ENCODE measurements at regions not wholly inside any gene's neighbourhood (a gene's known extent, or its start where the extent isn't known, plus 50 kb on each side); places are given as distances from the start of the nearest gene placed in this dataset.

DNA sequence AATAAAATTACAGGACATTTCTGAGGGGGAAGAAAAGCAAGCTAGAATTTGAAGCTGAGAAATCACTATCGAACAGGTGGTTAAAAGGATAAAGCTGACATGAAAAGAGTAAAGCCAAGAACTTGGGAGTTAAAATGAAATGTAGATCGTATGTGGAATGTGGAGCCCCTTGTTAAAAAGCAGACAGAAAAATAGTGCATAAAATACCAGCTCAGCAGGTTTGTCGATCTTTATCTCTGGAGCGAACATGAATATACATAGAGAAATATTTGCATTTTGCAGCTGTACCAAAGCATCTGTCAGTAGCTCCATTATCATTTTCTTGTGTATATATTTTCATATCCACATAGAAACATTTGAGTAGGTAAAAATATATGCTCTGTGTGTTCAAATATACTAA, 73.6 kb upstream of the CDC42BPA start:
- TF ChIP-seq CTCF (IDR thresholded peaks at IDR 0.05) (no peak), POLR2A (IDR thresholded peaks at IDR 0.05) (no peak), POLR2AphosphoS5 (IDR thresholded peaks at IDR 0.05) (no peak)

All from stomach (tissue), 4 donors.